GM23248 (cell line): ENCODE measurements at regions not wholly inside any gene's neighbourhood (a gene's known extent, or its start where the extent isn't known, plus 50 kb on each side); places are given as distances from the start of the nearest gene placed in this dataset.

Source experiments
- DNase-seq: peaks from one replicate; pipeline ENCODE4 v3.0.0-alpha.2; 2015
- H2AFZ ChIP-seq: fragments of 200-600 bp; sonication (generic); 2 replicates; pipeline ENCODE4 v1.6.1; 2016; ENCODE audit warnings: antibody characterized with exemption
- H3F3A ChIP-seq: fragments of 200-600 bp; sonication (generic); 2 replicates; pipeline ENCODE4 v1.6.1; 2016; ENCODE audit warnings: mild to moderate bottlenecking, antibody characterized with exemption, mixed run types; ENCODE audit not compliant: insufficient read depth
- H3K27ac ChIP-seq: fragments of 200-600 bp; sonication (generic); 2 replicates; pipeline ENCODE4 v1.5.1; 2016; ENCODE audit warnings: mild to moderate bottlenecking
- H3K27me3 ChIP-seq: fragments of 200-600 bp; sonication (generic); replicated peaks from 2 replicates; pipeline ENCODE4 v1.6.1; 2016; ENCODE audit warnings: mild to moderate bottlenecking; ENCODE audit not compliant: insufficient read depth
- H3K36me3 ChIP-seq: fragments of 200-600 bp; sonication (generic); 2 replicates; pipeline ENCODE4 v1.6.1; 2016; ENCODE audit warnings: low read depth, mild to moderate bottlenecking
- H3K4me1 ChIP-seq: fragments of 200-600 bp; sonication (generic); 2 replicates; pipeline ENCODE4 v1.6.1; 2016; ENCODE audit warnings: mild to moderate bottlenecking; ENCODE audit not compliant: insufficient read depth
- H3K4me2 ChIP-seq: fragments of 200-600 bp; sonication (generic); one replicate; pipeline ENCODE4 v1.6.1; 2016; ENCODE audit warnings: mild to moderate bottlenecking; ENCODE audit not compliant: unreplicated experiment
- H3K4me3 ChIP-seq: fragments of 200-600 bp; sonication (generic); 2 replicates; pipeline ENCODE4 v1.5.1; 2016; ENCODE audit warnings: mild to moderate bottlenecking
- H3K79me2 ChIP-seq: fragments of 200-600 bp; sonication (generic); 2 replicates; pipeline ENCODE4 v1.6.1; 2016; ENCODE audit warnings: mild to moderate bottlenecking; ENCODE audit not compliant: insufficient read depth
- H3K9ac ChIP-seq: fragments of 200-600 bp; sonication (generic); 2 replicates; pipeline ENCODE4 v1.6.1; 2016; ENCODE audit warnings: mild to moderate bottlenecking
- H3K9me2 ChIP-seq: fragments of 200-600 bp; sonication (generic); 2 replicates; pipeline ENCODE4 v1.6.1; 2016; ENCODE audit warnings: mixed run types, mild to moderate bottlenecking, moderate library complexity; ENCODE audit not compliant: insufficient read depth
- H3K9me3 ChIP-seq: fragments of 200-600 bp; sonication (generic); one replicate; pipeline ENCODE4 v1.6.1; 2017; ENCODE audit warnings: low read depth
- H4K20me1 ChIP-seq: fragments of 200-600 bp; sonication (generic); 2 replicates; pipeline ENCODE4 v1.6.0; 2016; ENCODE audit not compliant: insufficient read depth
- EZH2 ChIP-seq: fragments of 200-600 bp; sonication (generic); IDR thresholded peaks from 2 replicates; pipeline ENCODE4 v1.6.1; 2018; ENCODE audit warnings: antibody characterized with exemption, mild to moderate bottlenecking; ENCODE audit not compliant: insufficient read depth, poor library complexity, severe bottlenecking
- EZH2phosphoT487 ChIP-seq: fragments of 200-600 bp; sonication (generic); IDR thresholded peaks from 2 replicates; pipeline ENCODE4 v1.6.1; 2018; ENCODE audit warnings: antibody characterized with exemption, moderate library complexity, mild to moderate bottlenecking, low read depth; ENCODE audit not compliant: insufficient read depth
- WGBS, 2 experiments: methylation state at CpG; one replicate each; pipeline ENCODE4 v1.1.6; 2015 to 2017; ENCODE audit warnings: low lambda C conversion rate in 2 of 2, low coverage in 1 of 2; ENCODE audit errors: missing lambda C conversion rate in 2 of 2; 5-methylcytosine and 5-hydroxymethylcytosine counted together
- in situ Hi-C: fragments of 300-500 bp; cut with MboI; formaldehyde crosslinking; loops from 2 replicates; pipeline ENCODE4 v1.15.0; 2020

GRCh38 chr20:11843289-11843688, 74.4 kb upstream of the BTBD3 start:
- H3K4me3 ChIP-seq: no peak overlapping the region
- 32 to 56% methylated on average over 1 of the region's 1 CpG for WGBS, 2 experiments
- H3K9me2 ChIP-seq: no peaks in the 10 kb centered on the region
- no peaks in the 10 kb centered on the region for H4K20me1 ChIP-seq
- TF ChIP-seq EZH2phosphoT487: no peak
- no peak for TF ChIP-seq EZH2
- H3K4me2 ChIP-seq: no peak overlapping the region
- no peak overlapping the region for H3K27ac ChIP-seq
- no peak overlapping the region for H2AFZ ChIP-seq
- H3K9ac ChIP-seq: no peak overlapping the region
- peaks cover 19% of the 10 kb centered on the region for H3K4me1 ChIP-seq
- no peak for DNase-seq
- H3K27me3 ChIP-seq: no peaks in the 10 kb centered on the region
- H3K9me3 ChIP-seq: no peaks in the 10 kb centered on the region
- no peaks in the 10 kb centered on the region for H3K36me3 ChIP-seq
- in situ Hi-C loops: no loop called here
- no peaks in the 10 kb centered on the region for H3K79me2 ChIP-seq
- peaks cover 19% of the 10 kb centered on the region for H3F3A ChIP-seq

- no peak overlapping the region for H3K4me2 ChIP-seq
- H4K20me1 ChIP-seq: no peaks in the 10 kb centered on the region
- no peak overlapping the region for H3K27ac ChIP-seq
- DNase-seq: no peak
- no peaks in the 10 kb centered on the region for H3K79me2 ChIP-seq
- no peak overlapping the region for H3K9ac ChIP-seq
- in situ Hi-C loops: no loop called here
- no peak overlapping the region for H3K4me3 ChIP-seq
- no peaks in the 10 kb centered on the region for H3K27me3 ChIP-seq
- no peak for TF ChIP-seq EZH2phosphoT487
- TF ChIP-seq EZH2: no peak
- no peaks in the 10 kb centered on the region for H3K9me3 ChIP-seq
- H3K9me2 ChIP-seq: no peaks in the 10 kb centered on the region
- H3F3A ChIP-seq: peaks cover 22% of the 10 kb centered on the region
- peaks cover 26% of the 10 kb centered on the region for H3K4me1 ChIP-seq
- H2AFZ ChIP-seq: peak overlapping the region; percentile 64
- no peaks in the 10 kb centered on the region for H3K36me3 ChIP-seq
These were observed 73.0 kb upstream of the BTBD3 start for GRCh38 chr20:11844691-11845090.

GRCh38 chr20:11845340-11845739, 72.4 kb upstream of the BTBD3 start:
- H3K27me3 ChIP-seq: no peaks in the 10 kb centered on the region
- no peak for TF ChIP-seq EZH2
- TF ChIP-seq EZH2phosphoT487: no peak
- H3K27ac ChIP-seq: peak overlapping the region; percentile 53
- no peaks in the 10 kb centered on the region for H3K36me3 ChIP-seq
- DNase-seq: peak; percentile 40
- H3K4me1 ChIP-seq: peaks cover 33% of the 10 kb centered on the region
- peaks cover 27% of the 10 kb centered on the region for H3F3A ChIP-seq
- H3K4me3 ChIP-seq: no peak overlapping the region
- H3K4me2 ChIP-seq: peak overlapping the region; percentile 32
- H4K20me1 ChIP-seq: no peaks in the 10 kb centered on the region
- H3K9ac ChIP-seq: no peak overlapping the region
- in situ Hi-C loops: no loop called here
- no peaks in the 10 kb centered on the region for H3K79me2 ChIP-seq
- H3K9me2 ChIP-seq: no peaks in the 10 kb centered on the region
- H3K9me3 ChIP-seq: no peaks in the 10 kb centered on the region
- peak overlapping the region; percentile 64 for H2AFZ ChIP-seq
- WGBS, 2 experiments: 36 to 42% methylated on average over 3 of the region's 3 CpGs

- no peaks in the 10 kb centered on the region for H3K36me3 ChIP-seq
- TF ChIP-seq EZH2: no peak
- TF ChIP-seq EZH2phosphoT487: no peak
- in situ Hi-C loops: no loop called here
- no peak overlapping the region; the same call in 1 of the 2 replicates for H3K27ac ChIP-seq
- no peaks in the 10 kb centered on the region for H4K20me1 ChIP-seq
- no peaks in the 10 kb centered on the region for H3K27me3 ChIP-seq
- H3K4me2 ChIP-seq: no peak overlapping the region
- peaks cover 35% of the 10 kb centered on the region for H3F3A ChIP-seq
- no peaks in the 10 kb centered on the region for H3K9me3 ChIP-seq
- H3K79me2 ChIP-seq: no peaks in the 10 kb centered on the region
- no peak for DNase-seq
- no peak overlapping the region for H2AFZ ChIP-seq
- H3K9me2 ChIP-seq: no peaks in the 10 kb centered on the region
- whole genome bisulfite sequencing, 2 experiments: 6 to 22% methylated on average over 1 of the region's 1 CpG
- H3K4me3 ChIP-seq: no peak overlapping the region
- peaks cover 41% of the 10 kb centered on the region for H3K4me1 ChIP-seq
- H3K9ac ChIP-seq: no peak overlapping the region
These were observed 71.6 kb upstream of the BTBD3 start for GRCh38 chr20:11846131-11846530.

- Histone ChIP-seq H3K27ac (no peak overlapping the region), H3K9ac (no peak overlapping the region), H3K36me3 (no peaks in the 10 kb centered on the region), H3K9me2 (no peaks in the 10 kb centered on the region), H3K4me3 (no peak overlapping the region), H4K20me1 (no peaks in the 10 kb centered on the region), H3F3A (peaks cover 40% of the 10 kb centered on the region), H3K4me1 (peaks cover 52% of the 10 kb centered on the region), H3K79me2 (no peaks in the 10 kb centered on the region), H3K27me3 (no peaks in the 10 kb centered on the region), H3K9me3 (no peaks in the 10 kb centered on the region), H3K4me2 (no peak overlapping the region), H2AFZ (no peak overlapping the region)
- in situ Hi-C loops: no loop called here
- TF ChIP-seq EZH2: no peak
- TF ChIP-seq EZH2phosphoT487: no peak
- 80% methylated on average over 2 of the region's 2 CpGs for WGBS, 2 experiments
- no peak for DNase-seq
These were observed 69.9 kb upstream of the BTBD3 start for GRCh38 chr20:11847827-11848226.
